Activated naive CD4-positive, alpha-beta T cell treated with anti-CD3 and anti-CD28 coated beads, Interleukin-2, amount 10 ng/mL, durations not matched to agents 7 days and 5 days (primary cell): ENCODE measurements at regions not wholly inside any gene's neighbourhood (a gene's known extent, or its start where the extent isn't known, plus 50 kb on each side); places are given as distances from the start of the nearest gene placed in this dataset.

ENCODE experiments used
- CTCF ChIA-PET: fragments of 350-600 bp; sonication (Branson Sonifier 250); formaldehyde crosslinking; loops from one replicate; lab custom pipeline; 2021; ENCODE audit warnings: antibody characterized with exemption; lab: Charles Lee
- DNase-seq: peaks from one replicate; pipeline ENCODE4 v3.0.0-alpha.2; 2020
- H3K27ac Mint-ChIP-seq: one replicate; pipeline ENCODE4 v1.8.0; 2021; ENCODE audit warnings: mild to moderate bottlenecking, moderate library complexity, mixed read lengths
- H3K27me3 Mint-ChIP-seq: one replicate; pipeline ENCODE4 v1.8.0; 2021; ENCODE audit warnings: mild to moderate bottlenecking, mixed read lengths
- H3K36me3 Mint-ChIP-seq: one replicate; pipeline ENCODE4 v1.8.0; 2021; ENCODE audit warnings: mixed read lengths
- H3K4me1 Mint-ChIP-seq: one replicate; pipeline ENCODE4 v1.8.0; 2021; ENCODE audit warnings: mixed read lengths
- H3K4me3 Mint-ChIP-seq: one replicate; pipeline ENCODE4 v1.8.0; 2021; ENCODE audit warnings: mild to moderate bottlenecking, moderate library complexity, mixed read lengths
- H3K9me3 Mint-ChIP-seq: one replicate; pipeline ENCODE4 v1.8.0; 2021; ENCODE audit warnings: mixed read lengths

DNA sequence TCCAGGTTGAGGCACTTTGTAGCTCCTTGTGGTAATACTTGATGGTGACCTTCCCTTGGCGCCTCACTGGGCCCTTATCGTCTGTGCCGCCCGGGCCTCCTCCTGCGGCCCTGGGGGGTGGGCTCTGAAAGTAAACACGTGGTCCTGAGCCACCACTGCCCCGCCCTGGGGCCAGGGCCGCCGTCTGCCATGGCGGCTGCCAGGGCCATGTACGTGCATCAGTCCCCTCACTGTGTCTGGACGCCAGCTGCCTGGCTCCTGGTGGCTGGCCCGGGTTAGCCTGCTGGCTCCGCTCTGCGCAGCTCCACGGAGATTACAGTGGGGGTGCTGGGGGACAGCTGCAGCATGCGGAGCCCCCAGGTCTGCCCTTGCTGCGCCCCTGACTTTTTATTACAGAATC, 81.8 kb upstream of the CENPW start:
- Mint-ChIP-seq H3K36me3 (no peaks in the 10 kb centered on the region), H3K9me3 (peaks cover 20% of the 10 kb centered on the region), H3K4me1 (no peaks in the 10 kb centered on the region), H3K27ac (no peak overlapping the region), H3K27me3 (no peaks in the 10 kb centered on the region), H3K4me3 (no peak overlapping the region)
- CTCF ChIA-PET, result no interaction called here
- DNase-seq, result no peak

GRCh38 chr6:126261792-126262421, 78.0 kb upstream of the CENPW start:
- Mint-ChIP-seq H3K36me3 (no peaks in the 10 kb centered on the region), H3K9me3 (peaks cover 20% of the 10 kb centered on the region), H3K4me1 (no peaks in the 10 kb centered on the region), H3K4me3 (no peak overlapping the region), H3K27ac (no peak overlapping the region), H3K27me3 (no peaks in the 10 kb centered on the region)
- no peak for DNase-seq
- CTCF ChIA-PET, result no interaction called here

DNA sequence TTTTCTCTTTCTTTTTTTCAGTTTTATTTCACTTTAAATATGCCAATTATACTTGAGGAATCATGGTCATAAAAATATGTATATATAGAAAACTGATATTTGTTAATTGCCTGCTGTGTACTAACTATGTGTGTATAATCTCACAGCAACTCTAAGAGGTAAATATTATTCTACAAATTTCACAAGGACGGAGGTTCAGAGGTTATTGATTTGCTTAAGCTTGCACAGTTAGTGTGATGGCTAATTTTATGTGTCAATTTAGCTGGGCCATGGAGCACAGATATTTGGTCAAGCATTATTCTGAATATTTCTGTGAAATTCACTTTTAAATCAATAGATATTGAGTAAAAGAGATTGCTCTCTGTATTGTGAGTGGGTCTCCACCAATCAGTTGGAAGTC, 75.7 kb upstream of the CENPW start:
- no peak for DNase-seq
- Mint-ChIP-seq H3K27me3 (no peaks in the 10 kb centered on the region), H3K4me1 (no peaks in the 10 kb centered on the region), H3K4me3 (no peak overlapping the region), H3K27ac (no peak overlapping the region), H3K36me3 (no peaks in the 10 kb centered on the region), H3K9me3 (peaks cover 14% of the 10 kb centered on the region)
- CTCF ChIA-PET, result no interaction called here

DNA sequence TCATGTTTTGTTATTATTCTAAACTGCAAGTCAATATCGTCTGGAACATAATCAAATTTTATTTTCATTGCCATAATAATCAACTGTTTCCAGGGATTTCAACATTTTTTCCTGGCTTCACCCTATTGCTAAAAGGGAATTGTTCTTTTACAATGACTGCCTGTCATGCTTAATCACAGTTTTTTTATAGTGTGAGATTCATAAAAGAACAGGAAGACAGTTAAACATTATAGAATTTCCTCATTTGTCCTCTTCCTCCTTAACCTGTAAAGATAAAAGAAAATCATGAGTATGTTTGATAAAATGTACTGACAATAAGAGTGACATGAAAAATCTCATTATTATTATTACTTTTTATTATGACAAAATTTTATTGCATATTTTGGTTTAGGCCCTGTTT, 73.3 kb upstream of the CENPW start:
- Mint-ChIP-seq H3K4me3 (no peak overlapping the region), H3K4me1 (no peaks in the 10 kb centered on the region), H3K36me3 (no peaks in the 10 kb centered on the region), H3K27ac (no peak overlapping the region), H3K27me3 (no peaks in the 10 kb centered on the region), H3K9me3 (peaks cover under 1% of the 10 kb centered on the region)
- no peak for DNase-seq
- CTCF ChIA-PET, result interaction anchor here (0.6 kb wide), 1 partner anchor 122 kb away, joined by 3 read pairs; no protein-coding TSS in a partner anchor

GRCh38 chr6:126267626-126268025, 72.3 kb upstream of the CENPW start:
- Mint-ChIP-seq H3K9me3 (no peaks in the 10 kb centered on the region), H3K4me1 (no peaks in the 10 kb centered on the region), H3K4me3 (no peak overlapping the region), H3K27ac (no peak overlapping the region), H3K27me3 (no peaks in the 10 kb centered on the region), H3K36me3 (no peaks in the 10 kb centered on the region)
- DNase-seq, result no peak
- CTCF ChIA-PET, result no interaction called here

DNA sequence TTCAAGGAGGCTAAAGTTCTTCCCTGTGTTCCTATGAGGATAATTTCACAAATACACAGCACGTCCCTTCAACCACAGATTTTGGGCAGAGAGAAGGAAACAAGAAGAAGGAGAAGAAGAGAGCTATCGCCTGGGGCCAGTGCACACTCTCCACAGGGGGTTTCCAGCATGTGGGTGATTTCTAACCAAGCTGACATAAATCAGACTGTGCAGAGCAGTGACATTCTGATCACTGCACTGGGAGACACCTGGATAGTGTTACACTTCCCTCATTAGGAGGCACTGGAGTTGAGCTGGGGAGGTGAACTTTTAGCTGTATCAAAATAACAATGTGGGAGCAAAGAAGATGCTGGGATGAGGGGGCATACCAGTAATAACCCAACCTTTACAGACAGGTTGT, 71.8 kb upstream of the CENPW start:
- CTCF ChIA-PET, result no interaction called here
- Mint-ChIP-seq H3K27me3 (no peaks in the 10 kb centered on the region), H3K27ac (no peak overlapping the region)

DNA sequence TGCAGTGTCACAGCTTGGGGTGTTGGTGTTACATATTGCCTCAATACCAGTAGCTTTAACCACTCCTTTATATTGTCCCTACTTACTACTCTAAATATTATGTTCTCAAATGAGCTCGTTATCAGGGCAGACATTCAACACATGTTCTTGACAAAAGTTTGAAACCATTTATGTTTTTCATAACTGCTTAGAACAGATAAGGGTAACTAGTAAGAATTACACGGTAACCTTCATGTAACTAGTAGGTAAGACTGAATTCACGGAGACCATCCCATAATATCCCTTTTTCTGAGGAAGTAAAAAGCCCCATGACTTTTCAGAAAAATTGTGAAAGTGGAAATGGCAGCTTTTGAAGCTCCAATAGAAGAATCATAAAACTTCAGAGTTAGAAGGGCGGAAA, 59.6 kb upstream of the CENPW start:
- no peaks in the 10 kb centered on the region for H3K36me3 Mint-ChIP-seq
- DNase-seq, result no peak

More for the DNA sequence above, 71.8 kb upstream of the CENPW start:
- H3K9me3 Mint-ChIP-seq, result no peaks in the 10 kb centered on the region
- no peaks in the 10 kb centered on the region for H3K36me3 Mint-ChIP-seq
- DNase-seq, result no peak
- H3K4me3 Mint-ChIP-seq, result no peak overlapping the region
- H3K4me1 Mint-ChIP-seq, result no peaks in the 10 kb centered on the region

GRCh38 chr6:126285871-126286365, 54.0 kb upstream of the CENPW start:
- CTCF ChIA-PET, result no interaction called here
- H3K4me3 Mint-ChIP-seq, result no peak overlapping the region
- H3K4me1 Mint-ChIP-seq, result no peaks in the 10 kb centered on the region
- no peaks in the 10 kb centered on the region for H3K27me3 Mint-ChIP-seq
- H3K9me3 Mint-ChIP-seq, result no peaks in the 10 kb centered on the region
- no peaks in the 10 kb centered on the region for H3K36me3 Mint-ChIP-seq
- no peak for DNase-seq
- H3K27ac Mint-ChIP-seq, result no peak overlapping the region

More for the DNA sequence above, 59.6 kb upstream of the CENPW start:
- Mint-ChIP-seq H3K27me3 (no peaks in the 10 kb centered on the region), H3K4me1 (no peaks in the 10 kb centered on the region), H3K27ac (no peak overlapping the region), H3K4me3 (no peak overlapping the region), H3K9me3 (no peaks in the 10 kb centered on the region)
- CTCF ChIA-PET, result no interaction called here
